HepG2 (cell line): ENCODE measurements at regions not wholly inside any gene's neighbourhood (a gene's known extent, or its start where the extent isn't known, plus 50 kb on each side); places are given as distances from the start of the nearest gene placed in this dataset.

ENCODE experiments used
- ATAC-seq: fragments of 200-7000 bp; cut with Tn5 transposase; 3 replicates; pipeline ENCODE4 v1.9.1; 2020; ENCODE audit warnings: mild to moderate bottlenecking, moderate library complexity
- BruUV-seq: library from RNA; stranded (reverse); fragments of 400-500 nt; replicated peaks from 2 replicates; lab custom pipeline; 2021; lab: Mats Ljungman, UMichigan
- CTCF ChIA-PET: fragments of 300-600 bp; formaldehyde crosslinking; extraction: SDS; loops from one replicate; lab custom pipeline; 2021; ENCODE audit warnings: low total read pairs, inconsistent platforms, low intra/inter-chr PET ratio; lab: Yijun Ruan, JAX
- POLR2A ChIA-PET: fragments of 350-600 bp; sonication (Branson Sonifier 250); formaldehyde crosslinking; loops from one replicate; lab custom pipeline; 2020; ENCODE audit warnings: antibody characterized with exemption, inconsistent platforms; lab: Yijun Ruan, JAX
- DNase-seq: peaks from one replicate; pipeline ENCODE4 v3.0.0-alpha.2; 2015; ENCODE audit warnings: low spot score
- FAIRE-seq: peaks from 3 replicates; lab custom pipeline; 2011; peaks lifted over from hg19 to GRCh38; lab: Jason Lieb, UNC
- H2AFZ ChIP-seq: one replicate; pipeline ENCODE4 v1.6.1; 2011; ENCODE audit warnings: low read length, inconsistent platforms
- H3K27ac ChIP-seq: fragments of 300-600 bp; 3 replicates; pipeline ENCODE4 v1.8.0; 2011; ENCODE audit warnings: mixed run types, mild to moderate bottlenecking, mixed read lengths, low read length, inconsistent platforms; ENCODE audit not compliant: insufficient read depth; ENCODE audit errors: extremely low read length
- H3K27me3 ChIP-seq, 2 experiments: fragments of 200-600 bp in 1 of 2; 2 replicates in 1 of 2; 3 replicates in 1 of 2; pipeline versions ENCODE4 v1.6.0 to v1.8.0; 2011; ENCODE audit warnings: low read length in 2 of 2, mild to moderate bottlenecking in 2 of 2, moderate library complexity in 2 of 2, inconsistent platforms in 1 of 2; ENCODE audit not compliant: insufficient read depth in 2 of 2, control insufficient read depth in 1 of 2
- H3K36me3 ChIP-seq, 2 experiments: fragments of 200-600 bp in 1 of 2; replicated peaks in 1 of 2; 2 replicates in 1 of 2; 3 replicates in 1 of 2; pipeline versions ENCODE4 v1.5.1 to v1.8.0; 2011; ENCODE audit warnings: low read length in 2 of 2, inconsistent platforms in 1 of 2; ENCODE audit not compliant: insufficient read depth in 2 of 2, control insufficient read depth in 1 of 2
- H3K4me1 ChIP-seq: 2 replicates; pipeline ENCODE4 v1.5.1; 2012; ENCODE audit warnings: low read length, inconsistent platforms; ENCODE audit not compliant: insufficient read depth
- H3K4me2 ChIP-seq: 2 replicates; pipeline ENCODE4 v1.6.0; 2011; ENCODE audit warnings: low read depth, low read length, inconsistent platforms
- H3K4me3 ChIP-seq, 3 experiments: fragments of 200-600 bp in 1 of 3; sonication (generic), shearing (Covaris generic) in 1 of 3; replicated peaks in 1 of 3; 2 replicates each; pipeline ENCODE4 v1.5.1; 2011 to 2016; ENCODE audit warnings: low read length in 3 of 3, inconsistent platforms in 2 of 3, low read depth in 2 of 3, mild to moderate bottlenecking in 2 of 3, control low read depth in 1 of 3, mixed read lengths in 1 of 3; ENCODE audit not compliant: insufficient read depth in 1 of 3
- H3K79me2 ChIP-seq: one replicate; pipeline ENCODE4 v1.6.1; 2011; ENCODE audit warnings: low read length, inconsistent platforms; ENCODE audit not compliant: insufficient read depth
- H3K9ac ChIP-seq: 2 replicates; pipeline ENCODE4 v1.6.0; 2011; ENCODE audit warnings: mild to moderate bottlenecking, low read depth, low read length, inconsistent platforms; ENCODE audit not compliant: insufficient read depth
- H3K9me3 ChIP-seq: 2 replicates; pipeline ENCODE4 v1.5.1; 2012; ENCODE audit warnings: mild to moderate bottlenecking, low read length
- H4K20me1 ChIP-seq: 2 replicates; pipeline ENCODE4 v1.6.0; 2011; ENCODE audit warnings: inconsistent platforms, mild to moderate bottlenecking, low read length, moderate library complexity; ENCODE audit not compliant: insufficient read depth
- HMG20A ChIP-seq: IDR thresholded peaks from 2 replicates; pipeline ENCODE4 v1.6.1; 2016; ENCODE audit warnings: borderline replicate concordance
- NCOA1 ChIP-seq: sonication (generic); formaldehyde crosslinking; IDR thresholded peaks from 2 replicates; pipeline ENCODE4 v1.9.0; 2021; ENCODE audit warnings: missing genetic modification reagents
- NCOA5 ChIP-seq: sonication (generic); formaldehyde crosslinking; IDR thresholded peaks from 2 replicates; pipeline ENCODE4 v1.4.0; 2020; ENCODE audit warnings: missing genetic modification reagents
- ZFAT ChIP-seq: sonication (generic); formaldehyde crosslinking; conservative IDR thresholded peaks from 2 replicates; pipeline ENCODE4 v1.8.1; 2023; ENCODE audit warnings: missing genetic modification reagents, inconsistent platforms
- ZFP41 ChIP-seq: sonication (generic); formaldehyde crosslinking; IDR thresholded peaks from 2 replicates; pipeline ENCODE4 v1.4.0; 2020; ENCODE audit warnings: mild to moderate bottlenecking, missing genetic modification reagents, borderline replicate concordance
- ZNF550 ChIP-seq: sonication (generic); formaldehyde crosslinking; IDR thresholded peaks from 2 replicates; pipeline ENCODE4 v1.4.0; 2020; ENCODE audit warnings: mild to moderate bottlenecking, missing genetic modification reagents, borderline replicate concordance
- ZNF605 ChIP-seq: sonication (generic); formaldehyde crosslinking; IDR thresholded peaks from 2 replicates; pipeline ENCODE4 v1.8.0; 2022; ENCODE audit warnings: mild to moderate bottlenecking, missing genetic modification reagents
- WGBS: methylation state at CpG from one replicate; pipeline ENCODE4 v1.1.6; 2017; ENCODE audit warnings: low lambda C conversion rate; 5-methylcytosine and 5-hydroxymethylcytosine counted together
- in situ Hi-C: cut with HindIII; loops from 2 replicates; pipeline ENCODE4 v1.10.0; 2017; ENCODE audit warnings: low pct_unique_long_range_greater_than_20kb; ENCODE audit not compliant: extremely low pct_ligation_motif_present
- intact Hi-C: fragments of 100-400 bp; cut with micrococcal nuclease; formaldehyde crosslinking; loops from one replicate; pipeline ENCODE4 v1.10.0; 2022; ENCODE audit not compliant: unreplicated experiment
- TF ChIP-seq, protein P1 (sequence below): IDR thresholded peaks from 2 replicates; pipeline ENCODE4 v1.6.1; 2012; ENCODE audit warnings: low read length, improper control_type of control experiment
- TF ChIP-seq, protein P2 (sequence below): sonication (generic); formaldehyde crosslinking; IDR thresholded peaks from 2 replicates; pipeline ENCODE4 v1.8.0; 2022; ENCODE audit warnings: mild to moderate bottlenecking, missing genetic modification reagents; ENCODE audit not compliant: insufficient replicate concordance

GRCh38 chr12:115716551-115716950 is 560.9 kb downstream of the MED13L start:
- intact Hi-C loops (no loop called here), in situ Hi-C loops (no loop called here)
- ATAC-seq = no peak
- Histone ChIP-seq H3K79me2 (no peaks in the 10 kb centered on the region), H4K20me1 (no peaks in the 10 kb centered on the region), H3K27me3 (peaks cover 0 to 5% of the 10 kb centered on the region in 2 experiments; a peak in 1 of 5 replicates), H3K4me1 (no peaks in the 10 kb centered on the region), H3K9me3 (no peaks in the 10 kb centered on the region), H3K4me2 (no peak overlapping the region), H3K27ac (no peak overlapping the region), H3K36me3 (no peaks in the 10 kb centered on the region), H3K4me3 (no peak overlapping the region), H2AFZ (no peak overlapping the region), H3K9ac (no peak overlapping the region)
- ChIA-PET CTCF (no interaction called here), POLR2A (no interaction called here)
- FAIRE-seq = no peak
- 44% methylated on average over 4 of the region's 4 CpGs for WGBS
- no peak for TF ChIP-seq HMG20A (CRISPR knock-in tag)
- TF ChIP-seq ZFP41 (CRISPR knock-in tag) = no peak
- TF ChIP-seq ZNF605 (CRISPR knock-in tag) = no peak
- TF ChIP-seq ZNF550 (CRISPR knock-in tag) = no peak
- no peak for TF ChIP-seq NCOA1 (CRISPR knock-in tag)
- TF ChIP-seq ZFAT = no peak
- TF ChIP-seq, protein P1, sequence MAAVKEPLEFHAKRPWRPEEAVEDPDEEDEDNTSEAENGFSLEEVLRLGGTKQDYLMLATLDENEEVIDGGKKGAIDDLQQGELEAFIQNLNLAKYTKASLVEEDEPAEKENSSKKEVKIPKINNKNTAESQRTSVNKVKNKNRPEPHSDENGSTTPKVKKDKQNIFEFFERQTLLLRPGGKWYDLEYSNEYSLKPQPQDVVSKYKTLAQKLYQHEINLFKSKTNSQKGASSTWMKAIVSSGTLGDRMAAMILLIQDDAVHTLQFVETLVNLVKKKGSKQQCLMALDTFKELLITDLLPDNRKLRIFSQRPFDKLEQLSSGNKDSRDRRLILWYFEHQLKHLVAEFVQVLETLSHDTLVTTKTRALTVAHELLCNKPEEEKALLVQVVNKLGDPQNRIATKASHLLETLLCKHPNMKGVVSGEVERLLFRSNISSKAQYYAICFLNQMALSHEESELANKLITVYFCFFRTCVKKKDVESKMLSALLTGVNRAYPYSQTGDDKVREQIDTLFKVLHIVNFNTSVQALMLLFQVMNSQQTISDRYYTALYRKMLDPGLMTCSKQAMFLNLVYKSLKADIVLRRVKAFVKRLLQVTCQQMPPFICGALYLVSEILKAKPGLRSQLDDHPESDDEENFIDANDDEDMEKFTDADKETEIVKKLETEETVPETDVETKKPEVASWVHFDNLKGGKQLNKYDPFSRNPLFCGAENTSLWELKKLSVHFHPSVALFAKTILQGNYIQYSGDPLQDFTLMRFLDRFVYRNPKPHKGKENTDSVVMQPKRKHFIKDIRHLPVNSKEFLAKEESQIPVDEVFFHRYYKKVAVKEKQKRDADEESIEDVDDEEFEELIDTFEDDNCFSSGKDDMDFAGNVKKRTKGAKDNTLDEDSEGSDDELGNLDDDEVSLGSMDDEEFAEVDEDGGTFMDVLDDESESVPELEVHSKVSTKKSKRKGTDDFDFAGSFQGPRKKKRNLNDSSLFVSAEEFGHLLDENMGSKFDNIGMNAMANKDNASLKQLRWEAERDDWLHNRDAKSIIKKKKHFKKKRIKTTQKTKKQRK = no peak
- TF ChIP-seq, protein P2, sequence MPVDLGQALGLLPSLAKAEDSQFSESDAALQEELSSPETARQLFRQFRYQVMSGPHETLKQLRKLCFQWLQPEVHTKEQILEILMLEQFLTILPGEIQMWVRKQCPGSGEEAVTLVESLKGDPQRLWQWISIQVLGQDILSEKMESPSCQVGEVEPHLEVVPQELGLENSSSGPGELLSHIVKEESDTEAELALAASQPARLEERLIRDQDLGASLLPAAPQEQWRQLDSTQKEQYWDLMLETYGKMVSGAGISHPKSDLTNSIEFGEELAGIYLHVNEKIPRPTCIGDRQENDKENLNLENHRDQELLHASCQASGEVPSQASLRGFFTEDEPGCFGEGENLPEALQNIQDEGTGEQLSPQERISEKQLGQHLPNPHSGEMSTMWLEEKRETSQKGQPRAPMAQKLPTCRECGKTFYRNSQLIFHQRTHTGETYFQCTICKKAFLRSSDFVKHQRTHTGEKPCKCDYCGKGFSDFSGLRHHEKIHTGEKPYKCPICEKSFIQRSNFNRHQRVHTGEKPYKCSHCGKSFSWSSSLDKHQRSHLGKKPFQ (CRISPR knock-in tag) = no peak
- no peak for TF ChIP-seq NCOA5 (CRISPR knock-in tag)
- no peak for DNase-seq
- no TSS peak for BruUV-seq
